ENCODE measurements at regions not wholly inside any gene's neighbourhood (a gene's known extent, or its start where the extent isn't known, plus 50 kb on each side); places are given as distances from the start of the nearest gene placed in this dataset.

GRCh38 chr5:33072726-33073125 is 361.6 kb downstream of the NPR3 start:
- Mint-ChIP-seq H3K27ac (ENCODE audit: low read depth, unreplicated experiment) (no peak overlapping the region), H3K36me3 (ENCODE audit: insufficient read depth, unreplicated experiment) (no peaks in the 10 kb centered on the region), H3K4me1 (ENCODE audit: insufficient read depth, unreplicated experiment) (peaks cover 9% of the 10 kb centered on the region), H3K4me3 (ENCODE audit: unreplicated experiment) (no peak overlapping the region), H3K27me3 (ENCODE audit: insufficient read depth, unreplicated experiment) (no peaks in the 10 kb centered on the region), H3K9me3 (ENCODE audit: unreplicated experiment) (no peaks in the 10 kb centered on the region)
- intact Hi-C loops (cut with micrococcal nuclease): no loop called here
- no peak for TF ChIP-seq CTCF (IDR thresholded peaks at IDR 0.05; ENCODE audit: unreplicated experiment)
- ChIA-PET CTCF (no interaction called here), POLR2A (interaction anchor here (1.2 kb wide), 1 partner anchor 24 kb away, joined by 3 read pairs; no protein-coding TSS in a partner anchor)
- no peak for DNase-seq (ENCODE audit: unreplicated experiment)
- BruUV-seq (replicated peaks): no TSS peak

GRCh38 chr5:33073881-33074327 is 362.8 kb downstream of the NPR3 start:
- POLR2A ChIA-PET: no interaction called here
- no peak for DNase-seq (ENCODE audit: unreplicated experiment)
- Mint-ChIP-seq H3K36me3 (ENCODE audit: insufficient read depth, unreplicated experiment) (no peaks in the 10 kb centered on the region), H3K4me3 (ENCODE audit: unreplicated experiment) (no peak overlapping the region), H3K27me3 (ENCODE audit: insufficient read depth, unreplicated experiment) (no peaks in the 10 kb centered on the region), H3K9me3 (ENCODE audit: unreplicated experiment) (no peaks in the 10 kb centered on the region), H3K4me1 (ENCODE audit: insufficient read depth, unreplicated experiment) (peaks cover 9% of the 10 kb centered on the region), H3K27ac (ENCODE audit: low read depth, unreplicated experiment) (no peak overlapping the region)
- CTCF ChIA-PET: interaction anchor here (0.7 kb wide), 1 partner anchor 15 kb away, joined by 3 read pairs; no protein-coding TSS in a partner anchor
- intact Hi-C loops (cut with micrococcal nuclease): no loop called here
- no peak for TF ChIP-seq CTCF (IDR thresholded peaks at IDR 0.05; ENCODE audit: unreplicated experiment)
- no TSS peak for BruUV-seq (replicated peaks)

- BruUV-seq (replicated peaks): no TSS peak
- no peak for TF ChIP-seq CTCF (IDR thresholded peaks at IDR 0.05; ENCODE audit: unreplicated experiment)
- intact Hi-C loops (cut with micrococcal nuclease): no loop called here
- no peaks in the 10 kb centered on the region for H3K36me3 Mint-ChIP-seq (ENCODE audit: insufficient read depth, unreplicated experiment)
- H3K4me1 Mint-ChIP-seq (ENCODE audit: insufficient read depth, unreplicated experiment): peaks cover 9% of the 10 kb centered on the region
- DNase-seq (ENCODE audit: unreplicated experiment): no peak
- H3K9me3 Mint-ChIP-seq (ENCODE audit: unreplicated experiment): no peaks in the 10 kb centered on the region
- H3K4me3 Mint-ChIP-seq (ENCODE audit: unreplicated experiment): no peak overlapping the region
- H3K27ac Mint-ChIP-seq (ENCODE audit: low read depth, unreplicated experiment): no peak overlapping the region
- H3K27me3 Mint-ChIP-seq (ENCODE audit: insufficient read depth, unreplicated experiment): no peaks in the 10 kb centered on the region
- ChIA-PET CTCF (no interaction called here), POLR2A (no interaction called here)
These were observed 363.4 kb downstream of the NPR3 start for GRCh38 chr5:33074548-33074947.

- H3K4me3 Mint-ChIP-seq (ENCODE audit: unreplicated experiment): no peak overlapping the region
- ChIA-PET POLR2A (no interaction called here), CTCF (no interaction called here)
- H3K27ac Mint-ChIP-seq (ENCODE audit: low read depth, unreplicated experiment): no peak overlapping the region
- intact Hi-C loops (cut with micrococcal nuclease): no loop called here
- peaks cover 9% of the 10 kb centered on the region for H3K4me1 Mint-ChIP-seq (ENCODE audit: insufficient read depth, unreplicated experiment)
- H3K27me3 Mint-ChIP-seq (ENCODE audit: insufficient read depth, unreplicated experiment): no peaks in the 10 kb centered on the region
- no peak for DNase-seq (ENCODE audit: unreplicated experiment)
- H3K9me3 Mint-ChIP-seq (ENCODE audit: unreplicated experiment): no peaks in the 10 kb centered on the region
- no peak for TF ChIP-seq CTCF (IDR thresholded peaks at IDR 0.05; ENCODE audit: unreplicated experiment)
- H3K36me3 Mint-ChIP-seq (ENCODE audit: insufficient read depth, unreplicated experiment): no peaks in the 10 kb centered on the region
- BruUV-seq (replicated peaks): no TSS peak
These were observed 364.6 kb downstream of the NPR3 start for GRCh38 chr5:33075731-33076130.
